Chondrocyte (in vitro differentiated cells): ENCODE measurements at regions not wholly inside any gene's neighbourhood (a gene's known extent, or its start where the extent isn't known, plus 50 kb on each side); places are given as distances from the start of the nearest gene placed in this dataset.

Experiments
- DNase-seq: peaks from one replicate; pipeline ENCODE4 v3.0.0; 2021; ENCODE audit warnings: mixed read lengths, low spot score
- H3K27ac Mint-ChIP-seq: one replicate; pipeline ENCODE4 v1.8.0; 2021; ENCODE audit warnings: mild to moderate bottlenecking, moderate library complexity, mixed read lengths; ENCODE audit not compliant: unreplicated experiment
- H3K27me3 Mint-ChIP-seq: 2 replicates; pipeline ENCODE4 v1.8.0; 2021; ENCODE audit warnings: low read depth, mixed read lengths
- H3K36me3 Mint-ChIP-seq: 2 replicates; pipeline ENCODE4 v1.8.0; 2021; ENCODE audit warnings: low read depth, mixed read lengths
- H3K4me1 Mint-ChIP-seq: 2 replicates; pipeline ENCODE4 v1.8.0; 2021; ENCODE audit warnings: low read depth, mild to moderate bottlenecking, mixed read lengths
- H3K4me3 Mint-ChIP-seq: one replicate; pipeline ENCODE4 v1.8.0; 2021; ENCODE audit warnings: mild to moderate bottlenecking, moderate library complexity, mixed read lengths; ENCODE audit not compliant: unreplicated experiment
- H3K9me3 Mint-ChIP-seq: 2 replicates; pipeline ENCODE4 v1.8.0; 2021; ENCODE audit warnings: low read depth, mixed read lengths
- CTCF ChIP-seq: fragments of 200-600 bp; sonication (generic); IDR thresholded peaks from 2 replicates; pipeline ENCODE4 v1.5.0; 2021; ENCODE audit warnings: antibody characterized with exemption, mild to moderate bottlenecking, moderate library complexity

- no peak overlapping the region for H3K4me3 Mint-ChIP-seq
- peaks cover 17% of the 10 kb centered on the region for H3K4me1 Mint-ChIP-seq
- peaks cover 2% of the 10 kb centered on the region for H3K27me3 Mint-ChIP-seq
- no peak for DNase-seq
- H3K9me3 Mint-ChIP-seq: peaks cover 18% of the 10 kb centered on the region
- no peak overlapping the region for H3K27ac Mint-ChIP-seq
- no peaks in the 10 kb centered on the region for H3K36me3 Mint-ChIP-seq
- TF ChIP-seq CTCF: no peak
Observed at GRCh38 chr15:72967397-72967796, 84.9 kb upstream of the NEO1 start.

- peaks cover 20% of the 10 kb centered on the region for H3K9me3 Mint-ChIP-seq
- no peak overlapping the region for H3K4me3 Mint-ChIP-seq
- no peak for DNase-seq
- H3K27me3 Mint-ChIP-seq: peaks cover 2% of the 10 kb centered on the region
- no peaks in the 10 kb centered on the region for H3K36me3 Mint-ChIP-seq
- H3K27ac Mint-ChIP-seq: no peak overlapping the region
- TF ChIP-seq CTCF: no peak
- peaks cover 10% of the 10 kb centered on the region for H3K4me1 Mint-ChIP-seq
Observed at GRCh38 chr15:72966641-72967040, 85.6 kb upstream of the NEO1 start.

GRCh38 chr15:72965671-72966070 lies 86.6 kb upstream of the NEO1 start:
- Mint-ChIP-seq H3K9me3 (peaks cover 20% of the 10 kb centered on the region), H3K4me1 (peaks cover under 1% of the 10 kb centered on the region), H3K27me3 (peaks cover 5% of the 10 kb centered on the region), H3K27ac (no peak overlapping the region), H3K36me3 (no peaks in the 10 kb centered on the region), H3K4me3 (no peak overlapping the region)
- no peak for DNase-seq
- no peak for TF ChIP-seq CTCF

GRCh38 chr15:72964542-72964941 lies 87.7 kb upstream of the NEO1 start:
- Mint-ChIP-seq H3K9me3 (peaks cover 20% of the 10 kb centered on the region), H3K4me1 (no peaks in the 10 kb centered on the region), H3K4me3 (no peak overlapping the region), H3K36me3 (no peaks in the 10 kb centered on the region), H3K27ac (no peak overlapping the region), H3K27me3 (peaks cover 5% of the 10 kb centered on the region)
- DNase-seq: no peak
- TF ChIP-seq CTCF: no peak

- peaks cover 20% of the 10 kb centered on the region for H3K9me3 Mint-ChIP-seq
- H3K36me3 Mint-ChIP-seq: no peaks in the 10 kb centered on the region
- no peak for DNase-seq
- no peaks in the 10 kb centered on the region for H3K4me1 Mint-ChIP-seq
- H3K27ac Mint-ChIP-seq: no peak overlapping the region
- peaks cover 5% of the 10 kb centered on the region for H3K27me3 Mint-ChIP-seq
- no peak overlapping the region for H3K4me3 Mint-ChIP-seq
- TF ChIP-seq CTCF: no peak
Observed at GRCh38 chr15:72964135-72964534, 88.1 kb upstream of the NEO1 start.
